AG04449 (cell line): ENCODE measurements at regions not wholly inside any gene's neighbourhood (a gene's known extent, or its start where the extent isn't known, plus 50 kb on each side); places are given as distances from the start of the nearest gene placed in this dataset.
"Not testable (repeated sequence)": the region's sequence is repeated elsewhere in the genome, so short reads cannot be mapped to it uniquely, and the experiment has no call there.

Experiments used
- CTCF ChIA-PET: fragments of 350-600 bp; formaldehyde crosslinking; extraction: SDS; loops from one replicate; lab custom pipeline; 2021; ENCODE audit warnings: antibody characterized with exemption; lab: Yijun Ruan, JAX
- POLR2A ChIA-PET: fragments of 400-600, 350-600 bp; formaldehyde crosslinking; extraction: SDS; loops from one replicate; lab custom pipeline; 2020; ENCODE audit warnings: antibody characterized with exemption, inconsistent platforms; lab: Yijun Ruan, JAX
- DNase-seq: peaks from one replicate; pipeline ENCODE4 v3.0.0-alpha.2; 2010; ENCODE audit warnings: low read depth, low spot score
- H3K4me3 ChIP-seq: 2 replicates; pipeline ENCODE4 v1.5.1; 2011; ENCODE audit warnings: low read depth, mild to moderate bottlenecking, control low read depth, low read length

GRCh38 chr2:87495455-87495854 is 252.4 kb upstream of the PLGLB2 start:
- CTCF ChIA-PET, result not testable (repeated sequence)

GRCh38 chr2:87496036-87497006 is 251.6 kb upstream of the PLGLB2 start:
- DNase-seq, POLR2A ChIA-PET, CTCF ChIA-PET, H3K4me3 ChIP-seq: not testable (repeated sequence)

More at GRCh38 chr2:87495455-87495854, 252.4 kb upstream of the PLGLB2 start:
- H3K4me3 ChIP-seq, DNase-seq, POLR2A ChIA-PET: not testable (repeated sequence)

GRCh38 chr2:87497135-87497534 is 250.8 kb upstream of the PLGLB2 start:
- H3K4me3 ChIP-seq, DNase-seq, POLR2A ChIA-PET, CTCF ChIA-PET: not testable (repeated sequence)

- H3K4me3 ChIP-seq, DNase-seq, POLR2A ChIA-PET, CTCF ChIA-PET: not testable (repeated sequence)
Observed at GRCh38 chr2:87497700-87498099, 250.2 kb upstream of the PLGLB2 start.

GRCh38 chr2:87498169-87498853 is 249.6 kb upstream of the PLGLB2 start:
- CTCF ChIA-PET, H3K4me3 ChIP-seq, POLR2A ChIA-PET, DNase-seq: not testable (repeated sequence)

- POLR2A ChIA-PET, DNase-seq, H3K4me3 ChIP-seq, CTCF ChIA-PET: not testable (repeated sequence)
Observed at GRCh38 chr2:87498854-87499238, 249.0 kb upstream of the PLGLB2 start.

- H3K4me3 ChIP-seq, POLR2A ChIA-PET, CTCF ChIA-PET, DNase-seq: not testable (repeated sequence)
Observed at GRCh38 chr2:87499860-87500259, 248.0 kb upstream of the PLGLB2 start.

- CTCF ChIA-PET, DNase-seq, H3K4me3 ChIP-seq: not testable (repeated sequence)
Observed at GRCh38 chr2:87500421-87500820, 247.5 kb upstream of the PLGLB2 start.

GRCh38 chr2:87500951-87501350 is 246.9 kb upstream of the PLGLB2 start:
- CTCF ChIA-PET, DNase-seq, H3K4me3 ChIP-seq, POLR2A ChIA-PET: not testable (repeated sequence)

More at GRCh38 chr2:87500421-87500820, 247.5 kb upstream of the PLGLB2 start:
- POLR2A ChIA-PET, result not testable (repeated sequence)

- DNase-seq, H3K4me3 ChIP-seq, CTCF ChIA-PET, POLR2A ChIA-PET: not testable (repeated sequence)
Observed at GRCh38 chr2:87502948-87503347, 244.9 kb upstream of the PLGLB2 start.

- DNase-seq, POLR2A ChIA-PET, H3K4me3 ChIP-seq, CTCF ChIA-PET: not testable (repeated sequence)
Observed at GRCh38 chr2:87505239-87505638, 242.6 kb upstream of the PLGLB2 start.

- POLR2A ChIA-PET, DNase-seq, H3K4me3 ChIP-seq, CTCF ChIA-PET: not testable (repeated sequence)
Observed at GRCh38 chr2:87505909-87506308, 242.0 kb upstream of the PLGLB2 start.

GRCh38 chr2:87507378-87508348 is 240.2 kb upstream of the PLGLB2 start:
- DNase-seq, H3K4me3 ChIP-seq, POLR2A ChIA-PET, CTCF ChIA-PET: not testable (repeated sequence)

- H3K4me3 ChIP-seq, CTCF ChIA-PET, DNase-seq, POLR2A ChIA-PET: not testable (repeated sequence)
Observed at GRCh38 chr2:87511195-87511778, 236.6 kb upstream of the PLGLB2 start.

- POLR2A ChIA-PET, CTCF ChIA-PET, H3K4me3 ChIP-seq, DNase-seq: not testable (repeated sequence)
Observed at GRCh38 chr2:87512864-87513530, 234.9 kb upstream of the PLGLB2 start.
